ENCODE measurements at regions not wholly inside any gene's neighbourhood (a gene's known extent, or its start where the extent isn't known, plus 50 kb on each side); places are given as distances from the start of the nearest gene placed in this dataset.
A peak's percentile ranks its signal among the peaks of the same experiment; 100 is the strongest.

GRCh38 chr13:67416047-67416925 is 186.2 kb upstream of the PCDH9 start:
- H3K4me3 Mint-ChIP-seq = no peak overlapping the region
- H3K27ac Mint-ChIP-seq = no peak overlapping the region
- DNase-seq (ENCODE audit: extremely low spot score, unreplicated experiment) = no peak
- H3K4me1 Mint-ChIP-seq (ENCODE audit: unreplicated experiment) = no peaks in the 10 kb centered on the region
- peak; percentile 72 for TF ChIP-seq CTCF (conservative IDR thresholded peaks at IDR 0.05)
- H3K36me3 Mint-ChIP-seq = no peaks in the 10 kb centered on the region
- H3K9me3 Mint-ChIP-seq = no peaks in the 10 kb centered on the region
- H3K27me3 Mint-ChIP-seq = no peaks in the 10 kb centered on the region

- H3K9me3 Mint-ChIP-seq = no peaks in the 10 kb centered on the region
- TF ChIP-seq CTCF (conservative IDR thresholded peaks at IDR 0.05) = no peak
- no peak for DNase-seq (ENCODE audit: extremely low spot score, unreplicated experiment)
- no peaks in the 10 kb centered on the region for H3K27me3 Mint-ChIP-seq
- no peak overlapping the region for H3K4me3 Mint-ChIP-seq
- H3K4me1 Mint-ChIP-seq (ENCODE audit: unreplicated experiment) = no peaks in the 10 kb centered on the region
- H3K36me3 Mint-ChIP-seq = no peaks in the 10 kb centered on the region
- H3K27ac Mint-ChIP-seq = no peak overlapping the region
Observed at GRCh38 chr13:67410645-67411044, 180.5 kb upstream of the PCDH9 start.

- H3K9me3 Mint-ChIP-seq = no peaks in the 10 kb centered on the region
- H3K27ac Mint-ChIP-seq = no peak overlapping the region
- DNase-seq (ENCODE audit: extremely low spot score, unreplicated experiment) = no peak
- no peak for TF ChIP-seq CTCF (conservative IDR thresholded peaks at IDR 0.05)
- no peaks in the 10 kb centered on the region for H3K27me3 Mint-ChIP-seq
- H3K4me3 Mint-ChIP-seq = no peak overlapping the region
- H3K36me3 Mint-ChIP-seq = no peaks in the 10 kb centered on the region
- H3K4me1 Mint-ChIP-seq (ENCODE audit: unreplicated experiment) = no peaks in the 10 kb centered on the region
Observed at GRCh38 chr13:67408798-67409197, 178.7 kb upstream of the PCDH9 start.

GRCh38 chr13:67402546-67402945 is 172.4 kb upstream of the PCDH9 start:
- H3K36me3 Mint-ChIP-seq = no peaks in the 10 kb centered on the region
- no peak overlapping the region for H3K4me3 Mint-ChIP-seq
- H3K4me1 Mint-ChIP-seq (ENCODE audit: unreplicated experiment) = no peaks in the 10 kb centered on the region
- DNase-seq (ENCODE audit: extremely low spot score, unreplicated experiment) = no peak
- H3K27ac Mint-ChIP-seq = no peak overlapping the region
- TF ChIP-seq CTCF (conservative IDR thresholded peaks at IDR 0.05) = no peak
- no peaks in the 10 kb centered on the region for H3K27me3 Mint-ChIP-seq
- peaks cover 5% of the 10 kb centered on the region for H3K9me3 Mint-ChIP-seq

- H3K9me3 Mint-ChIP-seq = peaks cover 5% of the 10 kb centered on the region
- no peak for TF ChIP-seq CTCF (conservative IDR thresholded peaks at IDR 0.05)
- no peaks in the 10 kb centered on the region for H3K4me1 Mint-ChIP-seq (ENCODE audit: unreplicated experiment)
- H3K4me3 Mint-ChIP-seq = no peak overlapping the region
- H3K36me3 Mint-ChIP-seq = no peaks in the 10 kb centered on the region
- DNase-seq (ENCODE audit: extremely low spot score, unreplicated experiment) = no peak
- H3K27me3 Mint-ChIP-seq = no peaks in the 10 kb centered on the region
- H3K27ac Mint-ChIP-seq = no peak overlapping the region
Observed at GRCh38 chr13:67395577-67395976, 165.4 kb upstream of the PCDH9 start.
